GM18868 (cell line): ENCODE measurements at regions not wholly inside any gene's neighbourhood (a gene's known extent, or its start where the extent isn't known, plus 50 kb on each side); places are given as distances from the start of the nearest gene placed in this dataset.
"Not testable (repeated sequence)": the region's sequence is repeated elsewhere in the genome, so short reads cannot be mapped to it uniquely, and the experiment has no call there.

Experiments
- ATAC-seq: cut with Tn5 transposase; IDR thresholded peaks from one replicate; pipeline ENCODE4 v1.9.1; 2021; ENCODE audit warnings: mild to moderate bottlenecking, moderate library complexity; ENCODE audit not compliant: unreplicated experiment

- ATAC-seq: no peak
These were observed 438.5 kb upstream of the PLXNA2 start for GRCh38 chr1:208682664-208683013.

- ATAC-seq: no peak
These were observed 439.0 kb upstream of the PLXNA2 start for GRCh38 chr1:208683141-208683540.

GRCh38 chr1:208684192-208684591 lies 440.0 kb upstream of the PLXNA2 start:
- ATAC-seq: no peak

GRCh38 chr1:208686592-208686991 lies 442.4 kb upstream of the PLXNA2 start:
- ATAC-seq: no peak

DNA sequence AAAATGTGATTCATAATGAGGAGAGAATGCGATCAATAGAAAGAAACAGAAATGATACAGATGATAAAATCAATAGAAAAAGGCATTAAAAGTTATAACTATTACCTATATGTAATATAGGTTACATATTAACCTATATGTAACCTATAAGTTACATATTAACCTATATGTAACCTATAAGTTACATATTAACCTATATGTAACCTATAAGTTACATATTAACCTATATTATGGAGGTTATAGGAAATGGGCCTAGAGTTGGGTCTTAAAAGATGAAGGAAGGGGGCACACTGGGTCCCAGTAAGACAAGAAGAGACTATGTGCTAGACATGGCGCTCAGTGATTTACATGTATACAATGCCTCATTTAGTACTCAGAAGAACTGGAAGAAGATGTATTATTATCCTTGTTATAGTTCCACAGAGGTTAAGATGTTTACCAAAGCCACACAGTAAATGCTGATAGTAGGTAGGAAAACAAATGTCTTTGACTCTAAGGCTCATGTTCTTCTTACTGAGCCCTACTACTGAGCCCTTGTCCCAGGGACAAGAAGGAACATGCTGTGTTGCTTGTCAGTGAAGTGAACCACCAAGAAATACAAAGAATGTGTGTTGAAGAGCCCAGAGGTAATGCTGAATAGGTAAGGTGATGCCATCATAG lies 444.6 kb upstream of the PLXNA2 start:
- ATAC-seq: no peak

DNA sequence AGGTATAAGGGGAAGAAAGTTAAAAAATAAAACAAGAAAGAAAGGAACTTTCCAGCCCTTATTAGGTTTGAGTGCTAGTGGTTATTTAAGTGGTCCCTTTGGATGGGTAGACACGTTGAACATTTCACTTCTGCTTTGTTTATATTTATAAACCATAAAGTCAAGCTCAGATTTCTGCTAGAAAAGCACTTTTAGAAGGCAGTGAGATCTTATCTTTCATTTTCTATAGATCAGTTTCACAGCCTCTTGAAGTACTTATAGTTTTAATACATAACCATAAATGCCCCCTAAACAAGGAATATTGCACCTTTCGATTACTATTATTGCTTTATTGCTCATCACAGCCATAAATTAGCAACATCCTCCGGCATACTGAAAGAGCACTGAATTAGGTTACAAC lies 446.8 kb upstream of the PLXNA2 start:
- no peak for ATAC-seq

DNA sequence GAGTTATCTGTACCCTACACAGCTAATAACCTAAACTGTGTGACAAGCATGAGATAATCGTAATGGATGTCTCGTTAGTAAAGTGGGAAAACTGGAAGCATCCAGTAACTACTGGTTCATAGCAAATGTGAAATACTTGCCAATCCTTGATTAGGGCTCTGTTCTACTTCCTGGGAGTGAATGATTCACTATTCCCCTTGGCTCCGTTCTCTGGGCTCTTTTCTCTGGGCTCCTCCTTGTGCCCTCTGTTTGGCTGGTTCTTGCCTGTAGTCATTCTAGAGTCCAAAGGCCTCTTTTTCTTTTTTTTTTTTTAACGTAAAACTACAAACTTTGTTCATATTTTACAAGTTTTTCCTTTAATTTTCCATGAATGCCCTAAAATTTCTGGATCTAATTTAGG lies 465.8 kb upstream of the PLXNA2 start:
- ATAC-seq: no peak

DNA sequence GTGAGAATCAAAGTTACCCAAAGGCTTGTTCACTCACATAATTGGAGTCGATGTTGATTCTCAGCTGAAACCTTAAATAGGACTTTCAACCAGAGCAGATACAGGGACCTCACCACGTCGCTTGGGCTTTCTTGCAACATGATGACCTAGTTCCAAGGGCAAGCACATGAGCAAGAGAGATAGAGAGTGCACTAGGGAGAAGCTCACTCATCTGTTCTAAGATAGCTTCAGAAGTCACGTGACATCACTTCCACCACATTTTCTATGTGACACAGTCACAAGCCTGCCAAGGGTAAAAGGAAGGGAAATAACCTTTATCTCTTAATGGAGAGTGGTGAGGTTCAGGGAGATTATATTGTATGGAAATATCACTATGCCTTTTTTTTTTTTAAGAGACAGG lies 470.1 kb upstream of the PLXNA2 start:
- no peak for ATAC-seq

- no peak for ATAC-seq
These were observed 473.3 kb upstream of the PLXNA2 start for GRCh38 chr1:208717525-208717924.

- ATAC-seq: no peak
These were observed 478.4 kb upstream of the PLXNA2 start for GRCh38 chr1:208722592-208722991.

GRCh38 chr1:208724079-208724478 lies 479.9 kb upstream of the PLXNA2 start:
- ATAC-seq: no peak

GRCh38 chr1:208728815-208729214 lies 484.6 kb upstream of the PLXNA2 start:
- ATAC-seq: no peak

DNA sequence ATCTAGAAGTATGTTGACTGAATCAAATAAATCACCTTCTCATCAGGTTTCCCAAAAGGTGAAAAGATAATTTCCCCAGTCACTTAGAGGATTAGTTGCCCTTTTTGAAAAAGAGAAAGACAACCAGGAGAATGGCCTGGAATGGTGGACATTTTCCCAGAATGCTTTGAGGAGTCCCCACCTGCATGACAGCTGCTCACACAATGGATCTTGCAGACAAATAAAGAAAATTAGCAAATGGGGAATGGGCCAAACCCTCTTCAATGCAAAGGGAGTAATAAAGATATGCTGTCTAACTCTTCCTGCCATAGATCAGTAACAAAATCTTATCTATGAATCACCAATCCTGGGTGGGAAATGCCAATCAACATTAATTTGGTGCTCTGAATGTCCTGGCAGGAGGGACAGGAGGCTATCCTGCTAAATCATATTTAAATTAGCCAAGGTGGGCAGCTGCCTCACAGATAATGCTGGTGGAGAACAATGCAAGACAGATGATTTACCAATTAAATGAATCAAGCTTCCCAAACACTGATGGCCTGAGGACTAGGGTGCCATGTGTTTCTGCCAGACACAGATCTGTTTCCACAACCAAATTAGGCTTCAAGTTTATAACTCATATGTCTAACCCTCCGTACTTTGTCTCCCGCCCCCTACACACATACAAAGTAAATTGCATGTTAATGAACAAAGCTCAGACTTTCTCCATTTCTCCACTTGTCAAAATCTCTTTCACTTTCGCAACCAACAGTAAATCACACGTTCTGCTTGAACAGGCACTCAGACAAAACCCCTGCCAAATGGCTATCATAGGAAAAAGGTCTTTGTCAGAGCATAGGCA lies 488.0 kb upstream of the PLXNA2 start:
- ATAC-seq: peak; percentile 78

- no peak for ATAC-seq
These were observed 493.0 kb upstream of the PLXNA2 start for GRCh38 chr1:208737161-208737560.

- no peak for ATAC-seq
These were observed 493.7 kb upstream of the PLXNA2 start for GRCh38 chr1:208737922-208738321.

DNA sequence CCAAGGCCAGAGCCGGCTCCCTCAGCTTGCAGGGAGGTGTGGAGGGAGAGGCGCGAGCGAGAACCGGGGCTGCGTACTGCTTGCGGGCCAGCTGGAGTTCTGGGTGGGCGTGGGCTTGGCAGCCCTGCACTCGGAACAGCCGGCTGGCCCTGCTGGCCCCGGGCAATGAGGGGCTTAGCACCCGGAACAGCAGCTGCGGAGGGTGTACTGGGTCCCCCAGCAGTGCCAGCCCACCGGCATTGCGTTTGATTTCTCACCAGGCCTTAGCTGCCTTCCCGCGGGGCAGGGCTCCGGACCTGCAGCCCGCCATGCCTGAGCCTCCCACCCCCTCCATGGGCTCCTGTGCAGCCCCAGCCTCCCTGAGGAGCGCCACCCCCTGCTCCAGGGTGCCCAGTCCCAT lies 495.5 kb upstream of the PLXNA2 start:
- not testable (repeated sequence) for ATAC-seq

DNA sequence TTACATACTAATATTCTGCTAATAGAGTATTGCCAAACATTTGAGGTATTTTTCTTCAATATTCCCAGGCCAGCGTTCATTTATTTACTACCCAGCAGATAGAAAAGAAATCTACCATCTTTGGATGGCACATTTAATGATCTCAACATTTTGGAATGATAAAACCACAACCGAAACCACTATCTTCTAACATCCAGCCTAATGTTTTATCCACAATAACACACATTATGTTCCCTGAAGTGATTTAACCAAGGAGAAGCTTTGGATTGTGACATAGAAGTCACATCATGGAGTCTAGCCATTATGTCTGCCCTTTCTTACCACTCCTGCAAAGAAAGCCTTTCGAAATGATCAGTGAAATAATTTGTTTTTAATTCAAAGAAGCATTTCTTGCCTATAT lies 497.1 kb upstream of the PLXNA2 start:
- no peak for ATAC-seq

- no peak for ATAC-seq
These were observed 499.2 kb upstream of the PLXNA2 start for GRCh38 chr1:208743361-208743760.

GRCh38 chr1:208747979-208748378 lies 503.8 kb upstream of the PLXNA2 start:
- no peak for ATAC-seq

DNA sequence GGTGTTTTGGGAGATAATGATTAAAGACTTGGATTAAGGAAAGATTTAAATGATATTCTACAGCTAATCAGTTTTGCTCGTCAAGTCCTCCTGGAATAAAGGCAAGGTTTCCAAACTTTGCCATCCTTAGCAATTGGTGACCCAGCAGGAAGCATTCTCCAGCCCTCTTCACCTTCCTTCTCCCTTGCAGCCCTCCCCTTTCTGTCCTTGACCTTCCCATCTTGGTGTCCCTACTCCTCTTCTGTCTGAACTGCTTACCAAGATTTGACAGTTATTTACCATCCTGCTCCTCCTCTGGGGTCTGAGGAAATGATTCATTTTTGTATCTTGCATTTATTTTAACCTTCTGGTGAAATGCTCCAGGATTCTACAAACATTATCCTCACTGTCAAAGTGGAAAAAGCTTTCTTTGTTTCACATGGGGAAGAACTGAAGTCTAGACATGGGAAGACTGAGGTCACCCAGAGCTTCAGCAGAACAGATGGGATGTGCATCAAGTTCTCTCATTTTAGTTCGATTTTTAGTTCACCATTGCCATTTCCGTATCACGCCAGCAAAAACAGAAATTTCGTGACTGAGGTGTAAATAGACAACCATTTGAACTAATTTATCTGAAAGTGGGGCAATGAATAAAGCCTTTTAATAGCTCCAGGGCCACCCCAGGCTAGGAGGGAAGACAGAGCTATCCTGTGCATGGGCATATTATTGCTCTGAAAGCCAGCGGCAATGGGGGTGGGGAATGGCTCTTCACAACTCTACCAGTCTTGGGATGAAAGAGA lies 504.4 kb upstream of the PLXNA2 start:
- ATAC-seq: no peak

GRCh38 chr1:208756339-208756981 lies 512.3 kb upstream of the PLXNA2 start:
- ATAC-seq: no peak
